Prostate gland (tissue), 2 donors: ENCODE measurements at regions not wholly inside any gene's neighbourhood (a gene's known extent, or its start where the extent isn't known, plus 50 kb on each side); places are given as distances from the start of the nearest gene placed in this dataset.

Source experiments
- DNase-seq: peaks from one replicate; pipeline ENCODE4 v3.0.0-alpha.2; 2019; ENCODE audit warnings: low spot score
- H3K27ac ChIP-seq, 2 donors: fragments of 200-600 bp; sonication (generic); 2 replicates each; pipeline ENCODE4 v1.5.1; 2017 to 2019
- H3K27me3 ChIP-seq: fragments of 200-600 bp; sonication (generic); replicated peaks from 2 replicates; pipeline ENCODE4 v1.5.1; 2019; ENCODE audit not compliant: insufficient read depth
- H3K36me3 ChIP-seq, 2 donors: fragments of 200-600 bp; sonication (generic); 1 replicate in 1 of 2; 2 replicates in 1 of 2; pipeline versions ENCODE4 v1.5.1 to v1.8.1; 2017 to 2019
- H3K4me1 ChIP-seq: fragments of 200-600 bp; sonication (generic); replicated peaks from 2 replicates; pipeline ENCODE4 v1.5.1; 2019
- H3K4me3 ChIP-seq, 2 donors: fragments of 200-600 bp; sonication (generic); 2 replicates each; pipeline ENCODE4 v1.5.1; 2017 to 2019
- H3K9me3 ChIP-seq: fragments of 200-600 bp; sonication (generic); 2 replicates; pipeline ENCODE4 v1.5.1; 2017
- POLR2A ChIP-seq: fragments of 450-650 bp; IDR thresholded peaks from one replicate; pipeline ENCODE4 v1.6.1; 2016; ENCODE audit warnings: antibody characterized with exemption, mild to moderate bottlenecking
- POLR2AphosphoS5 ChIP-seq: sonication (generic); formaldehyde crosslinking; IDR thresholded peaks from one replicate; pipeline ENCODE4 v1.6.1; 2017; ENCODE audit warnings: antibody characterized with exemption
- WGBS: methylation state at CpG from one replicate; pipeline ENCODE4 v1.1.5; 2018; 5-methylcytosine and 5-hydroxymethylcytosine counted together
- intact Hi-C: fragments of 100-400 bp; cut with DNase I; formaldehyde crosslinking; loops from one replicate; pipeline ENCODE4 v1.14.2; 2022
- TF ChIP-seq, protein P1 (sequence below), 4 experiments: fragments of 200-600 bp in 2 of 4; fragments of 450-650 bp in 2 of 4; sonication (generic) in 2 of 4; IDR thresholded peaks; 1 replicate in 3 of 4; 2 replicates in 1 of 4; pipeline ENCODE4 v1.5.1; 2016 to 2019; ENCODE audit warnings: antibody characterized with exemption in 4 of 4, mild to moderate bottlenecking in 2 of 4, moderate library complexity in 2 of 4

DNA sequence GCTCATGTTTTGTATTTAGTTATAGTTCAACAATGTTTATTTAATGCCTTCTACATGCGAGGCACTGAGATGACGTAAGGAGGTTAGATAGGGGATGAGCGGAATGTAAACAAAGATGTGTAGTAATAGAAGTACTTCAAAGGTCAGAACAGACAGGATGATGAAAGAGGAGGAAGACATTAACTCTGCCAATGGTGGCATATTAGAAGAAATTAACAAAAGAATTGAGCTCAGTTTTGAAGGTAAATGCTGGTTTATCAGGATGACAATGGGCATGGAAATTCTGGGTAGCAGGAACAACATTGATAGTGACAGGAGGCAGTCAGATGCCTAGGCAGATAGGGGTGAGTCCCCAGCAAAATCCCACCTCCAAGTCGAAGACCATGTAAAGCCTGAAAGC is 62.3 kb upstream of the PGRMC2 start:
- Histone ChIP-seq H3K9me3 (no peaks in the 10 kb centered on the region), H3K36me3 (no peaks in the 10 kb centered on the region), H3K4me3 (no peak overlapping the region), H3K27ac (no peak overlapping the region), H3K27me3 (no peaks in the 10 kb centered on the region), H3K4me1 (no peaks in the 10 kb centered on the region)
- 54% methylated on average over 4 of the region's 4 CpGs for WGBS
- intact Hi-C loops, result no loop called here
- TF ChIP-seq POLR2AphosphoS5, result no peak
- no peak for TF ChIP-seq POLR2A
- TF ChIP-seq, protein P1, sequence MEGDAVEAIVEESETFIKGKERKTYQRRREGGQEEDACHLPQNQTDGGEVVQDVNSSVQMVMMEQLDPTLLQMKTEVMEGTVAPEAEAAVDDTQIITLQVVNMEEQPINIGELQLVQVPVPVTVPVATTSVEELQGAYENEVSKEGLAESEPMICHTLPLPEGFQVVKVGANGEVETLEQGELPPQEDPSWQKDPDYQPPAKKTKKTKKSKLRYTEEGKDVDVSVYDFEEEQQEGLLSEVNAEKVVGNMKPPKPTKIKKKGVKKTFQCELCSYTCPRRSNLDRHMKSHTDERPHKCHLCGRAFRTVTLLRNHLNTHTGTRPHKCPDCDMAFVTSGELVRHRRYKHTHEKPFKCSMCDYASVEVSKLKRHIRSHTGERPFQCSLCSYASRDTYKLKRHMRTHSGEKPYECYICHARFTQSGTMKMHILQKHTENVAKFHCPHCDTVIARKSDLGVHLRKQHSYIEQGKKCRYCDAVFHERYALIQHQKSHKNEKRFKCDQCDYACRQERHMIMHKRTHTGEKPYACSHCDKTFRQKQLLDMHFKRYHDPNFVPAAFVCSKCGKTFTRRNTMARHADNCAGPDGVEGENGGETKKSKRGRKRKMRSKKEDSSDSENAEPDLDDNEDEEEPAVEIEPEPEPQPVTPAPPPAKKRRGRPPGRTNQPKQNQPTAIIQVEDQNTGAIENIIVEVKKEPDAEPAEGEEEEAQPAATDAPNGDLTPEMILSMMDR (IDR thresholded peaks at IDR 0.05), result no peak
- DNase-seq, result no peak

DNA sequence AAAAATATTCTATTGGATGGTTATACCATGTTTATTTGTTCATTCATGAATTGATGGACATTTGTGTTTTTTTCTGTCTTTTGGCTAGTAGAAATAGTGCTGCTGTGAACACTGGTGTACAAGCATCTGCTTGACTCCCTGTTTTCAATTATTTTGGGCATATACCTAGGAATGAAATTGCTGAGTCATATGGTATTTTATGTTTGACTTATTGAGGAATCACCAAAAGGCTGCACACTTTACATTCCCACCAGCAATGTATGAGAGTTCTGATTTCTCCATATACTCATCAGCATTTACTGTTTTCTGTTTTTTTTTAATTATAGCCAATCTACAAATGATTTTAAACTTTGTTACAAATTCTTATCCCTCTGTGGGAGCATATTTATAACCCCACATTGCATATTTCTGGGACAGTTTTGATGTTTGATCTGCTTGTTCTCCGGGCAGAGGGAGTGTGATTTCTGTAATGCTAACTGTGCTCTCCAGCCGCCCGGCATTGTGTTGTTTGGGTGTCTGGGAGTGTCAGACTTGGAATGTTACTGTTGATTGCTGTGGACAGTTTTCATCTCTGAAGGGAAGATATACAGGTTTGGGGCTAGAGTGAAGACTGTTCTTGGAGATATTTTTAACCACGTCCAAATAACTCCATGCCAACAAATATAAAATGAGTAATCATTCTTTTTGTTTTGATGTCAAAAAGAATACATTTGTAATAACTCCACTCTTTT is 60.5 kb upstream of the PGRMC2 start:
- no peaks in the 10 kb centered on the region for H3K4me1 ChIP-seq
- H3K27me3 ChIP-seq, result no peaks in the 10 kb centered on the region
- H3K27ac ChIP-seq, result no peak overlapping the region
- no peaks in the 10 kb centered on the region for H3K36me3 ChIP-seq
- DNase-seq, result no peak
- TF ChIP-seq POLR2AphosphoS5 (no peak), POLR2A (no peak)
- TF ChIP-seq, protein P1 (IDR thresholded peaks at IDR 0.05), result no peak
- H3K9me3 ChIP-seq, result no peaks in the 10 kb centered on the region
- intact Hi-C loops, result no loop called here
- WGBS, result 58% methylated on average over 4 of the region's 4 CpGs
- H3K4me3 ChIP-seq, result no peak overlapping the region

DNA sequence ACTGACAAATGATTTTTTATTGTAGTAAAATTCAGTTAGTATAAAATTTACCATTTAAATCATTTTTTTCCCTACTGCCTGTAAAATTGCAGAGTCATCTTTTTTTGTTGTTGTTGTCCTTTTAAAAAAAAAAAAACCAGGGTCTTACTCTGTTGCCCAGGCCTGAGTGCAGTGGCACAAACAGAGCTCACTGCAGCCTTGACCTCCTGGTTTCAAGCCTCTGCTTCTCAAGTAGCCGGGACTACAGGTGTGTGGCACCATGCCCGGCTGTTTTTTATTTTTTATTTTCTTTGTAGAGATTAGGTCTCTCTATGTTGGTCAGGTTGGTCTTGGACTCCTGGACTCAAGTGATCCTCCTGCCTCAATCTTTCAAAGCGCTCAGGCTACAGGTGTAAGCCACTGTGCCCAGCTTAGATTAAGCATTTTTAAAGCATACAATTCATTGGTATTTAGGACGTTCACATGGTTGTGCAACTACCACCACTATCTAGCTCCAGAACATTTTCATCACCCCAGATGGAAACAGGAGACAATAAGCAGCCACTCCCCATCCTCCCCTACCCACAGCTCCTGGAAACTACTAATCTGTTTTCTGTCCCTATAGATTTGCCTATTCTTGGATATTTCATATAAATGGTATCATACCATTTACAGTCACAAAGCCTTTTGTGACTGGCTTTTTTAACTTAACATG is 59.7 kb upstream of the PGRMC2 start:
- intact Hi-C loops, result no loop called here

DNA sequence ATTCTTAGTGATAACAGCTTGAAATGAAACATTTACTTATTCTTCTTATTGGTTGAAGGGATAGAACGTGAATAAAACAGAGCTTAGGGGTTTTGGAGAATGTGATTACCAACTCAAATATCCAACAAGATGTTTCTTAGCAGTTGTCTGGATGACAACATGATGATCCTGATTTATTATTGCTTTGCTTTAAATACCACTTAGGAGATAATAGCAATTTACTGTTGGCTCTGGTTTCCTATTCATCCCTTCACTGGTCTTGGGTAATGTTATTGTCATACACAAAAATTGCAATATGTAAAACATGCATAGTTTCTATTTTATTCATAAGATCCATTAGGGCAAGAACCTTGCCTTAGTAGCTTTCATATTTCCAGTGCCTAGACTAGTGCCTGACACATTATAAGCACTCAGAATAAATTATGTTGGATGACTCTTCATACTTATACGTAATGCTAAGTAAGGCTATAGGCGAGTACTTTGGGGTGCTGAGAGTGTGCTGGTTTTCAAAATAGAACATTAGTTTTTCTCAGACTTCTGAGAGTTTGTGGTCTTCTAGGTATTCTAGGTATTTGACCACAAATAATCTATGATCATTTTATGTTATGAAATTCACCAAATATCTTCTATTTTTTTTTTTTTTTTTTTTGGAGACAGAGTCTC is 58.6 kb upstream of the PGRMC2 start:
- Histone ChIP-seq H3K4me1 (no peaks in the 10 kb centered on the region), H3K4me3 (no peak overlapping the region), H3K36me3 (no peaks in the 10 kb centered on the region), H3K9me3 (no peaks in the 10 kb centered on the region), H3K27me3 (no peaks in the 10 kb centered on the region), H3K27ac (no peak overlapping the region)
- intact Hi-C loops, result no loop called here
- TF ChIP-seq POLR2AphosphoS5, result no peak
- no peak for TF ChIP-seq POLR2A
- TF ChIP-seq, protein P1 (IDR thresholded peaks at IDR 0.05), result no peak
- DNase-seq, result no peak
- WGBS, result 94% methylated on average over 3 of the region's 3 CpGs

More for the DNA sequence above, 59.7 kb upstream of the PGRMC2 start:
- Histone ChIP-seq H3K4me3 (no peak overlapping the region), H3K4me1 (no peaks in the 10 kb centered on the region), H3K27me3 (no peaks in the 10 kb centered on the region), H3K9me3 (no peaks in the 10 kb centered on the region), H3K36me3 (no peaks in the 10 kb centered on the region), H3K27ac (no peak overlapping the region)
- no peak for DNase-seq
- TF ChIP-seq POLR2A (no peak), POLR2AphosphoS5 (no peak)
- TF ChIP-seq, protein P1 (IDR thresholded peaks at IDR 0.05), result no peak
- 83% methylated on average over 4 of the region's 4 CpGs for WGBS
